ENCODE measurements at regions not wholly inside any gene's neighbourhood (a gene's known extent, or its start where the extent isn't known, plus 50 kb on each side); places are given as distances from the start of the nearest gene placed in this dataset.
A peak's percentile ranks its signal among the peaks of the same experiment; 100 is the strongest.

DNA sequence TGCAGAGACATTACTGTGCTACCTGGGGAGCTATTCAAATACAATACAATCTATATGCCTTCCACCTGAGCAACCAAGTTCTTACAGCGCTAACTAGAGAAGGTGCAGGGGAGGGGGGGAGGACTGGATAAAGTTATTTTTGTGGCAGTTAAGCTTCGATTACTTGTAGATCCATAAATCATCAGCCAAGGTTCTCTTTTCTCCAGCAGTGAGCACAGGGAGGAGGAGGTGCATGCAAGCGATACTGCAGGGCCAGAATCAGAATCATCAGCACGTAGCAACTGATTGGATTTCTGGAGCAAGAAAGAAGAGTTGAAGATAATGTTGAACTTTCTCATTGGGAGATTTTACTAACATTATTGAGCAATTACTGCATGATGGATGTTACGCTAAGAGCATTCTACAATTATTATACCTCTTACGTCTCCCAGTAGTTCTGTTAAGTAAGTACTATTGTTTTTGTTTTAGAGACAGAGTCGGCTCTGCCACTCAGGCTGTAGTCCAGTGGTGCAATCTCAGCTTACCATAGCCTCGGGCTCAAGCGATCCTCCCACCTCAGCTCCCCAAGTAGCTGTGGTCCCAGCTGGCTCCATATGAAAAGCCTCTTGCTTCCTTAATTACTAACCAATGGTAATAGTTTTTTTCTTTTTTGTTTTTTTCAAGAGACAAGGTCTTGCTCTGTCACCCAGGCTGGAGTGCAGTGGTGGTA lies 74.6 kb upstream of the EEA1 start:
- Histone ChIP-seq H2BK120ac (replicated peaks; ENCODE audit: low read depth, low read length) (no peak overlapping the region), H3K4me1 (replicated peaks in 1 of 4; ENCODE audit: control insufficient read depth in 3 of 4, insufficient read depth in 4 of 4, low read length in 3 of 4) (0 out of 7 replicates have a peak, but pooled peaks cover 0 to 2% (median 0%) of the 10 kb centered on the region in 4 experiments), H3K27ac (ENCODE audit: low read depth, low read length) (no peak overlapping the region), H3K36me3 (ENCODE audit: control insufficient read depth in 2 of 4, insufficient read depth in 4 of 4, low read length in 3 of 4) (no peaks in the 10 kb centered on the region), H3K4me2 (ENCODE audit: insufficient read depth in 1 of 2, low read depth in 2 of 2, low read length in 2 of 2) (no peak overlapping the region), H3K4ac (replicated peaks; ENCODE audit: insufficient read length, low read depth, low read length) (no peak overlapping the region), H2AK5ac (ENCODE audit: low read depth, low read length) (no peak overlapping the region), H4K5ac (ENCODE audit: insufficient read length, low read depth, low read length) (no peak overlapping the region), H3K79me2 (ENCODE audit: control insufficient read depth in 1 of 2, insufficient read depth in 2 of 2, low read length in 2 of 2) (no peaks in the 10 kb centered on the region), H4K20me1 (replicated peaks in 1 of 2; ENCODE audit: control insufficient read depth in 1 of 2, insufficient read depth in 2 of 2, low read length in 2 of 2) (no peaks in the 10 kb centered on the region), H3K23ac (ENCODE audit: insufficient read length) (no peak overlapping the region), H4K8ac (ENCODE audit: extremely low read depth, insufficient read depth, low read length) (no peak overlapping the region), H2BK20ac (ENCODE audit: low read length) (no peak overlapping the region), H3K18ac (ENCODE audit: extremely low read depth, low read length) (no peak overlapping the region), H3K56ac (replicated peaks; ENCODE audit: insufficient read length, low read depth, low read length) (no peak overlapping the region), H3K79me1 (ENCODE audit: low read depth, low read length) (no peaks in the 10 kb centered on the region), H3K9me3 (ENCODE audit: insufficient read depth in 2 of 2, low read depth in 1 of 2, low read length in 1 of 2) (no peaks in the 10 kb centered on the region), H2BK5ac (ENCODE audit: low read depth, low read length) (no peak overlapping the region), H3K27me3 (replicated peaks in 1 of 4; ENCODE audit: control insufficient read depth in 3 of 4, extremely low read depth in 1 of 4, insufficient read depth in 3 of 4, low read length in 3 of 4) (no peaks in the 10 kb centered on the region), H3K23me2 (ENCODE audit: low read depth, low read length) (no peaks in the 10 kb centered on the region), H2BK12ac (ENCODE audit: low read depth, low read length) (no peak overlapping the region), H3K9ac (replicated peaks in 1 of 4; ENCODE audit: extremely low read depth in 1 of 4, low read depth in 3 of 4, low read length in 3 of 4) (no peak overlapping the region), H4K91ac (replicated peaks; ENCODE audit: insufficient read length, low read length) (no peak overlapping the region), H3K14ac (ENCODE audit: insufficient read length) (no peak overlapping the region), H3K4me3 (ENCODE audit: extremely low read depth in 1 of 4, insufficient read depth in 2 of 4, low read depth in 3 of 4, low read length in 4 of 4) (no peak overlapping the region), H2BK15ac (ENCODE audit: low read length) (no peak overlapping the region), H2AFZ (ENCODE audit: low read length) (0 out of 2 replicates have a peak overlapping the region, but pooled peaks have one; percentile 1)
- DNase-seq (ENCODE audit: low read depth in 1 of 2, low spot score in 2 of 2) (no peak), FAIRE-seq (no peak)
- ChIA-PET POLR2A (ENCODE audit: partially characterized antibody) (no interaction called here), CTCF (ENCODE audit: partially characterized antibody) (interaction anchor here (1.1 to 2.7 kb wide), 6 partner anchors 11 to 275 kb away, joined by 3 to 11 read pairs (median 4); no protein-coding TSS in a partner anchor)
- WGBS, 2 experiments (ENCODE audit: extremely low coverage in 1 of 2, insufficient coverage in 1 of 2, insufficient read length in 1 of 2, insufficient replicate concordance in 2 of 2, low coverage in 1 of 2, low lambda C conversion rate in 2 of 2, missing lambda C conversion rate in 1 of 2), result 87% methylated on average over 9 of the region's 9 CpGs; no CpG with 5 or more reads in 1 of the 2 experiments
- TF ChIP-seq JUN (IDR thresholded peaks at IDR 0.05; ENCODE audit: low read depth, low read length), result no peak
- no peak for TF ChIP-seq CHD2 (IDR thresholded peaks at IDR 0.05; ENCODE audit: low read length)
- TF ChIP-seq SP1 (IDR thresholded peaks at IDR 0.05; ENCODE audit: low read depth, low read length), result no peak

All from H1 (cell line).